K562 (cell line): ENCODE measurements at regions not wholly inside any gene's neighbourhood (a gene's known extent, or its start where the extent isn't known, plus 50 kb on each side); places are given as distances from the start of the nearest gene placed in this dataset.

Experiments used
- ARID3B ChIP-seq: fragments of 250-450 bp; sonication (Bioruptor Pico); IDR thresholded peaks from 2 replicates; pipeline ENCODE4 v1.4.0; 2020; ENCODE audit warnings: borderline replicate concordance
- CTCF ChIP-seq, 3 experiments: IDR thresholded peaks in 2 of 3; conservative IDR thresholded peaks in 1 of 3; 2 replicates each; pipeline ENCODE4 v1.5.1; 2011 to 2012; ENCODE audit warnings: low read length in 3 of 3, mild to moderate bottlenecking in 3 of 3, control low read depth in 2 of 3, improper control_type of control experiment in 1 of 3, inconsistent platforms in 1 of 3, low read depth in 1 of 3, mixed read lengths in 1 of 3, moderate library complexity in 1 of 3; ENCODE audit not compliant: insufficient read depth in 2 of 3
- FOXK2 ChIP-seq, 2 experiments: fragments of 450-650 bp; IDR thresholded peaks in 1 of 2; conservative IDR thresholded peaks in 1 of 2; 2 replicates each; pipeline ENCODE4 v1.6.1; 2016; ENCODE audit warnings: low read depth in 2 of 2, mild to moderate bottlenecking in 1 of 2
- POLR2AphosphoS2 ChIP-seq: IDR thresholded peaks from 2 replicates; pipeline ENCODE4 v1.6.1; 2012; ENCODE audit warnings: low read length, improper control_type of control experiment
- RFX5 ChIP-seq: IDR thresholded peaks from 2 replicates; pipeline ENCODE4 v1.6.1; 2011; ENCODE audit warnings: low read depth, mild to moderate bottlenecking, improper control_type of control experiment, low read length
- SIN3A ChIP-seq, 2 experiments: fragments of 150-350 bp in 1 of 2; IDR thresholded peaks; 2 replicates each; pipeline ENCODE4 v1.6.1; 2011 to 2016; ENCODE audit warnings: borderline replicate concordance in 2 of 2, low read depth in 2 of 2, low read length in 2 of 2, mild to moderate bottlenecking in 2 of 2, moderate library complexity in 2 of 2; ENCODE audit not compliant: control insufficient read depth in 1 of 2
- SREBF2 ChIP-seq: sonication (generic); formaldehyde crosslinking; IDR thresholded peaks from 2 replicates; pipeline ENCODE4 v1.4.0; 2020; ENCODE audit warnings: mild to moderate bottlenecking, missing genetic modification reagents
- STAT6 ChIP-seq: sonication (generic); formaldehyde crosslinking; IDR thresholded peaks from 2 replicates; pipeline ENCODE4 v1.8.1; 2023; ENCODE audit warnings: mild to moderate bottlenecking, missing genetic modification reagents

- TF ChIP-seq POLR2AphosphoS2, result no peak
- no peak for TF ChIP-seq CTCF (IDR thresholded peaks at IDR 0.05 in 2 of 3, conservative IDR thresholded peaks at IDR 0.05 in 1 of 3; ENCODE audit: insufficient read depth in 2 of 3, low read depth in 1 of 3, low read length in 3 of 3)
- TF ChIP-seq SIN3A (IDR thresholded peaks at IDR 0.05; ENCODE audit: borderline replicate concordance in 2 of 2, control insufficient read depth in 1 of 2, low read depth in 2 of 2, low read length in 2 of 2), result no peak
- TF ChIP-seq STAT6 (CRISPR knock-in tag), result no peak
- no peak for TF ChIP-seq SREBF2 (CRISPR knock-in tag)
- TF ChIP-seq ARID3B (CRISPR knock-in tag), result no peak
- no peak for TF ChIP-seq FOXK2 (conservative IDR thresholded peaks at IDR 0.05 in 1 of 2, IDR thresholded peaks at IDR 0.05 in 1 of 2; ENCODE audit: low read depth in 2 of 2)
- TF ChIP-seq RFX5, result no peak
Observed at GRCh38 chr3:168362661-168363247, 267.0 kb upstream of the GOLIM4 start.
